ENCODE measurements at regions not wholly inside any gene's neighbourhood (a gene's known extent, or its start where the extent isn't known, plus 50 kb on each side); places are given as distances from the start of the nearest gene placed in this dataset.

DNA sequence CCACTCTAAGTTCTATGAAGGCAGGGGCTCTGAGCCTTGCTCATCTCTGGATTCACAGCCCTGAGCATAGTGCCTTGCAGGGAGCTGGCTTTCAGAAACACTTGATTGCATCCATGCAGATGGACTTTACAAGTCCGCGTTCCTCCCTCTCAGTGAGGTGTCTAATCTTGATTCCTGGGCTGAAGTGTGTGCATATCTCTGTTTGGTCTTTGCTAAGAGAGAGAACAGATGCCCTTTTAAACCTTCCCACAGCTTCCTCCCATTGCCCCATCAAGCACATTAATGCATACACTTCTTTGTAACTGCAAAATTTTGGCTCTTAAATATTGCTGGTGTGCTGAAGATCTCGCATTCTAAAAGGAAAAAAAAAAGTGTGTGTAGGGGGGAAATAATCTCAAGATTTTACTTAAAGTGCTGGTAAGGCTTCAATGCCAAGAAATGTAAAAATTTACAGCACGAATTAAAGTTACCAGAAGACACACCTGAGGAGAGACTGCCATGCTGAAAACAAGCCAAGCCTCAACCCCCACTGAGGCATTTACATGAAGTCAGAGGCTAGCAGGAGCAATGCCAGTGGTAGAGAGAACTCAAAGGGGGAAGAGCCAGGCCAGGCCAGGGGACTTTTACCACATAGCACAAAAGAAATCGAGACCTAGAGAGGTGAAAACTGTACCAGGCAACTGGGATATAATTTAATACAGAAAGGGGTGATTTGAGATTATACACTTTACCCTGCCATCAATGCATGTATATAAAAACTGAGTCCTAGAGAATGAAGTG is 492.1 kb downstream of the SOX6 start:
- no peak for TF ChIP-seq EZH2 (IDR thresholded peaks at IDR 0.05; ENCODE audit: borderline replicate concordance, low read depth, low read length, severe bottlenecking)
- TF ChIP-seq, protein P1, sequence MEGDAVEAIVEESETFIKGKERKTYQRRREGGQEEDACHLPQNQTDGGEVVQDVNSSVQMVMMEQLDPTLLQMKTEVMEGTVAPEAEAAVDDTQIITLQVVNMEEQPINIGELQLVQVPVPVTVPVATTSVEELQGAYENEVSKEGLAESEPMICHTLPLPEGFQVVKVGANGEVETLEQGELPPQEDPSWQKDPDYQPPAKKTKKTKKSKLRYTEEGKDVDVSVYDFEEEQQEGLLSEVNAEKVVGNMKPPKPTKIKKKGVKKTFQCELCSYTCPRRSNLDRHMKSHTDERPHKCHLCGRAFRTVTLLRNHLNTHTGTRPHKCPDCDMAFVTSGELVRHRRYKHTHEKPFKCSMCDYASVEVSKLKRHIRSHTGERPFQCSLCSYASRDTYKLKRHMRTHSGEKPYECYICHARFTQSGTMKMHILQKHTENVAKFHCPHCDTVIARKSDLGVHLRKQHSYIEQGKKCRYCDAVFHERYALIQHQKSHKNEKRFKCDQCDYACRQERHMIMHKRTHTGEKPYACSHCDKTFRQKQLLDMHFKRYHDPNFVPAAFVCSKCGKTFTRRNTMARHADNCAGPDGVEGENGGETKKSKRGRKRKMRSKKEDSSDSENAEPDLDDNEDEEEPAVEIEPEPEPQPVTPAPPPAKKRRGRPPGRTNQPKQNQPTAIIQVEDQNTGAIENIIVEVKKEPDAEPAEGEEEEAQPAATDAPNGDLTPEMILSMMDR (IDR thresholded peaks at IDR 0.05; ENCODE audit: borderline replicate concordance, extremely low read depth, low read length, poor library complexity, severe bottlenecking) = no peak
